ENCODE measurements at regions not wholly inside any gene's neighbourhood (a gene's known extent, or its start where the extent isn't known, plus 50 kb on each side); places are given as distances from the start of the nearest gene placed in this dataset.

DNA sequence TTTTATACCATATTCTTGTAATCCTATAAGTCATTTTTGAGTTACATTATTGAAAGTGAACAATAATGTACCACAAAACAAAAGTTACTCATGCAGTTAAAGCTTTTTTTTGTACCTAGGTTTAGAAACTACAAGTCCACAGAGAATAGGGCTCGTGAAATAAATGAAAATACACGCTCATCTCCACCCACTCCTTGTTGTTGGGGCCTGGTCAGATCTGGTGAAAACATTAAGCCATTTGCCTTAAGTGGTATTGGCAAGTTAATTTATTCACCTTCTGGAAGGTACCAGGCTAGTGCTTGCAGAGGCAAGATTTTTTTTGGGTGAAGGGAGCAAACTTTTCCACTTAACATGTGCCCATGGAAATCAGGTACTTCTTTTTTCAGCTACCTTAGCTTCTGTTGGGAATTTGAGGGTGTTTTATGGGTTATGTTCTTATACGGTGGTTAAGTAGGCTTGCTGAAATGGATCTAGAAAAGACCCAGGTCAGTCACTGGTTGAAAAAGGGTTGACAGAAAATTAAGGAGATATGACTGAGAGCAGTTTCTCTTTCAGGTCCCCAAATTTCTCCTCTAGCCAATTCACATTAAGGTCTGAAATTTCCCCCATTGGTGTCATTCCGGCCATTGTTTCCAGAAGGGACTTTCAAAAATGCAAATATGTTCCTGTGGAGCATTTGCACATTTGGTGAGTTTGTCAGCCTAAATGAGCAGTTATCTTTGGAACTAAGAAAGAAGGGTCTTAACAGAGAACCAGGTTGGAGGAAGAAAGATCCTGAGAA, 143.3 kb downstream of the KCNRG start:
- TF ChIP-seq CTCF (IDR thresholded peaks at IDR 0.05; ENCODE audit: control insufficient read depth, insufficient read depth, low read depth, low read length, missing control alignments): no peak
- H3K4me3 ChIP-seq (ENCODE audit: control insufficient read depth, low read depth, low read length): no peak overlapping the region
- DNase-seq (ENCODE audit: low read depth): no peak

DNA sequence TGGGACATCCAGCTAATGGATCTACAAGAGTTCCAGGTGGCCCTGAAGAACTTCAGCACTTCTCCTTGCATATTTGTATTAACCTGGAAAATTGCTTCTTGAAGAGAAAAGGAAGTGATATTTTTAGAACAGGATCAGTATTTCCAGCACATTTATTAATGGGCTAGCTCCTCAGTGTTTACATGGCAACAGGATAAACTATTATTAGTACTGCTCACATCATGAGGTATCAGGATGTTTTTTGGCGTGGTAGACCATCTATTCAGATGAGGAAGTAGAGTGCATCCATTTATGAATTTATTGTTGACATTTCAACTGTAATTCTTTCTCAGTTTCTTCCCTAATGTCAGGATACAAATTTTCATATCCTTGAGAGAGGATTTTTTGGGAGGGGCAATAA, 144.4 kb downstream of the KCNRG start:
- no peak for TF ChIP-seq CTCF (IDR thresholded peaks at IDR 0.05; ENCODE audit: control insufficient read depth, insufficient read depth, low read depth, low read length, missing control alignments)
- no peak for DNase-seq (ENCODE audit: low read depth)
- H3K4me3 ChIP-seq (ENCODE audit: control insufficient read depth, low read depth, low read length): no peak overlapping the region

DNA sequence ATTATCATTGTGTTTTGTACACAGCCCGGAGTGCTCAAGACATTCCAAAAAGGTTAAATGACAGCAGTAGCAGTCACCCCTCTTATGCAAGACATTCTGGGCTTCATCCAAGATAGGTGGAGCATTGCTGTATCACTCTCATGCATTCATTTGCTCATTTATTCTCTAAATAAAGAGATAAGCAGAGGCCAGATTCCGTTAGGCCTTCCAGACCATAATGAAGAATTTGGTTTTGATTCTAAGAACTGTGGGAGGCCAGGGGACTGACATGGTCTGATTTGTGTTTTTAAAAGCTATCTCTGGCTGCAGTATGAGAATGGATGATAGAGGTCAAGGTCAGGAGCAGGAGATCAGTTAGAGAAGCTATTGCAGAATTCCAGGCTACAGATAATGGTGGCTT, 145.8 kb downstream of the KCNRG start:
- TF ChIP-seq CTCF (IDR thresholded peaks at IDR 0.05; ENCODE audit: control insufficient read depth, insufficient read depth, low read depth, low read length, missing control alignments): no peak
- no peak overlapping the region for H3K4me3 ChIP-seq (ENCODE audit: control insufficient read depth, low read depth, low read length)
- DNase-seq (ENCODE audit: low read depth): no peak

GRCh38 chr13:50162001-50162400, 146.8 kb downstream of the KCNRG start:
- no peak for DNase-seq (ENCODE audit: low read depth)
- no peak overlapping the region for H3K4me3 ChIP-seq (ENCODE audit: control insufficient read depth, low read depth, low read length)
- no peak for TF ChIP-seq CTCF (IDR thresholded peaks at IDR 0.05; ENCODE audit: control insufficient read depth, insufficient read depth, low read depth, low read length, missing control alignments)

GRCh38 chr13:50162567-50162966, 147.3 kb downstream of the KCNRG start:
- no peak for DNase-seq (ENCODE audit: low read depth)
- TF ChIP-seq CTCF (IDR thresholded peaks at IDR 0.05; ENCODE audit: control insufficient read depth, insufficient read depth, low read depth, low read length, missing control alignments): no peak
- no peak overlapping the region for H3K4me3 ChIP-seq (ENCODE audit: control insufficient read depth, low read depth, low read length)

- DNase-seq (ENCODE audit: low read depth): no peak
- H3K4me3 ChIP-seq (ENCODE audit: control insufficient read depth, low read depth, low read length): no peak overlapping the region
- peak; percentile 10 for TF ChIP-seq CTCF (IDR thresholded peaks at IDR 0.05; ENCODE audit: control insufficient read depth, insufficient read depth, low read depth, low read length, missing control alignments)
Measured at GRCh38 chr13:50167224-50167947, 152.1 kb downstream of the KCNRG start.

Data from AG09309 (cell line).